ENCODE measurements at regions not wholly inside any gene's neighbourhood (a gene's known extent, or its start where the extent isn't known, plus 50 kb on each side); places are given as distances from the start of the nearest gene placed in this dataset.
"Not testable (repeated sequence)": the region's sequence is repeated elsewhere in the genome, so short reads cannot be mapped to it uniquely, and the experiment has no call there.

GRCh38 chr6:91083211-91083610, 496.3 kb upstream of the MAP3K7 start:
- no peak for DNase-seq
- Histone ChIP-seq H3K4me3 (ENCODE audit: insufficient read depth, low read depth, low read length) (no peak overlapping the region), H3K27me3 (ENCODE audit: control insufficient read depth, insufficient read depth, low read length) (no peaks in the 10 kb centered on the region), H3K36me3 (replicated peaks; ENCODE audit: control insufficient read depth, insufficient read depth, low read length) (no peaks in the 10 kb centered on the region)

- no peak for DNase-seq
- no peak overlapping the region for H3K4me3 ChIP-seq (ENCODE audit: insufficient read depth, low read depth, low read length)
- H3K36me3 ChIP-seq (replicated peaks; ENCODE audit: control insufficient read depth, insufficient read depth, low read length): no peaks in the 10 kb centered on the region
- no peaks in the 10 kb centered on the region for H3K27me3 ChIP-seq (ENCODE audit: control insufficient read depth, insufficient read depth, low read length)
Measured at GRCh38 chr6:91082311-91082832, 495.5 kb upstream of the MAP3K7 start.

GRCh38 chr6:91081452-91082067, 494.7 kb upstream of the MAP3K7 start:
- peak; percentile 15 for DNase-seq
- Histone ChIP-seq H3K4me3 (ENCODE audit: insufficient read depth, low read depth, low read length) (no peak overlapping the region), H3K27me3 (ENCODE audit: control insufficient read depth, insufficient read depth, low read length) (no peaks in the 10 kb centered on the region), H3K36me3 (replicated peaks; ENCODE audit: control insufficient read depth, insufficient read depth, low read length) (no peaks in the 10 kb centered on the region)

GRCh38 chr6:91080871-91081270, 494.0 kb upstream of the MAP3K7 start:
- Histone ChIP-seq H3K27me3 (ENCODE audit: control insufficient read depth, insufficient read depth, low read length) (no peaks in the 10 kb centered on the region), H3K36me3 (replicated peaks; ENCODE audit: control insufficient read depth, insufficient read depth, low read length) (no peaks in the 10 kb centered on the region), H3K4me3 (ENCODE audit: insufficient read depth, low read depth, low read length) (no peak overlapping the region)
- DNase-seq: no peak

GRCh38 chr6:91079969-91080368, 493.1 kb upstream of the MAP3K7 start:
- Histone ChIP-seq H3K4me3 (ENCODE audit: insufficient read depth, low read depth, low read length) (no peak overlapping the region), H3K27me3 (ENCODE audit: control insufficient read depth, insufficient read depth, low read length) (no peaks in the 10 kb centered on the region)
- DNase-seq: no peak

GRCh38 chr6:91075244-91075976, 488.5 kb upstream of the MAP3K7 start:
- Histone ChIP-seq H3K27me3 (ENCODE audit: control insufficient read depth, insufficient read depth, low read length) (no peaks in the 10 kb centered on the region), H3K36me3 (replicated peaks; ENCODE audit: control insufficient read depth, insufficient read depth, low read length) (no peaks in the 10 kb centered on the region), H3K4me3 (ENCODE audit: insufficient read depth, low read depth, low read length) (no peak overlapping the region)
- DNase-seq: no peak

More at GRCh38 chr6:91079969-91080368, 493.1 kb upstream of the MAP3K7 start:
- H3K36me3 ChIP-seq (replicated peaks; ENCODE audit: control insufficient read depth, insufficient read depth, low read length): no peaks in the 10 kb centered on the region

- H3K27me3 ChIP-seq (ENCODE audit: control insufficient read depth, insufficient read depth, low read length): no peaks in the 10 kb centered on the region
- no peak for DNase-seq
- H3K36me3 ChIP-seq (replicated peaks; ENCODE audit: control insufficient read depth, insufficient read depth, low read length): no peaks in the 10 kb centered on the region
- no peak overlapping the region for H3K4me3 ChIP-seq (ENCODE audit: insufficient read depth, low read depth, low read length)
Measured at GRCh38 chr6:91063362-91063761, 476.5 kb upstream of the MAP3K7 start.

GRCh38 chr6:91057689-91058088, 470.8 kb upstream of the MAP3K7 start:
- DNase-seq: no peak
- Histone ChIP-seq H3K36me3 (replicated peaks; ENCODE audit: control insufficient read depth, insufficient read depth, low read length) (no peaks in the 10 kb centered on the region), H3K4me3 (ENCODE audit: insufficient read depth, low read depth, low read length) (no peak overlapping the region), H3K27me3 (ENCODE audit: control insufficient read depth, insufficient read depth, low read length) (no peaks in the 10 kb centered on the region)

GRCh38 chr6:91055959-91056358, 469.1 kb upstream of the MAP3K7 start:
- DNase-seq: no peak
- no peaks in the 10 kb centered on the region for H3K36me3 ChIP-seq (replicated peaks; ENCODE audit: control insufficient read depth, insufficient read depth, low read length)
- H3K27me3 ChIP-seq (ENCODE audit: control insufficient read depth, insufficient read depth, low read length): no peaks in the 10 kb centered on the region

GRCh38 chr6:91052473-91053450, 465.9 kb upstream of the MAP3K7 start:
- not testable (repeated sequence) for H3K27me3 ChIP-seq (ENCODE audit: control insufficient read depth, insufficient read depth, low read length); DNase-seq; H3K36me3 ChIP-seq (replicated peaks; ENCODE audit: control insufficient read depth, insufficient read depth, low read length)
- H3K4me3 ChIP-seq (ENCODE audit: insufficient read depth, low read depth, low read length): peak overlapping the region; percentile 11; the same call in 1 of the 2 replicates

More at GRCh38 chr6:91055959-91056358, 469.1 kb upstream of the MAP3K7 start:
- no peak overlapping the region for H3K4me3 ChIP-seq (ENCODE audit: insufficient read depth, low read depth, low read length)

GRCh38 chr6:91045161-91045560, 458.3 kb upstream of the MAP3K7 start:
- DNase-seq: no peak
- no peaks in the 10 kb centered on the region for H3K27me3 ChIP-seq (ENCODE audit: control insufficient read depth, insufficient read depth, low read length)
- H3K4me3 ChIP-seq (ENCODE audit: insufficient read depth, low read depth, low read length): no peak overlapping the region
- no peaks in the 10 kb centered on the region for H3K36me3 ChIP-seq (replicated peaks; ENCODE audit: control insufficient read depth, insufficient read depth, low read length)

- DNase-seq: no peak
- Histone ChIP-seq H3K27me3 (ENCODE audit: control insufficient read depth, insufficient read depth, low read length) (no peaks in the 10 kb centered on the region), H3K36me3 (replicated peaks; ENCODE audit: control insufficient read depth, insufficient read depth, low read length) (no peaks in the 10 kb centered on the region), H3K4me3 (ENCODE audit: insufficient read depth, low read depth, low read length) (no peak overlapping the region)
Measured at GRCh38 chr6:91043751-91044150, 456.9 kb upstream of the MAP3K7 start.

- no peak for DNase-seq
- H3K4me3 ChIP-seq (ENCODE audit: insufficient read depth, low read depth, low read length): no peak overlapping the region
- H3K36me3 ChIP-seq (replicated peaks; ENCODE audit: control insufficient read depth, insufficient read depth, low read length): no peaks in the 10 kb centered on the region
- H3K27me3 ChIP-seq (ENCODE audit: control insufficient read depth, insufficient read depth, low read length): no peaks in the 10 kb centered on the region
Measured at GRCh38 chr6:91042656-91043055, 455.8 kb upstream of the MAP3K7 start.

GRCh38 chr6:91033964-91034363, 447.1 kb upstream of the MAP3K7 start:
- H3K36me3 ChIP-seq (replicated peaks; ENCODE audit: control insufficient read depth, insufficient read depth, low read length): no peaks in the 10 kb centered on the region
- DNase-seq: no peak
- H3K4me3 ChIP-seq (ENCODE audit: insufficient read depth, low read depth, low read length): no peak overlapping the region
- no peaks in the 10 kb centered on the region for H3K27me3 ChIP-seq (ENCODE audit: control insufficient read depth, insufficient read depth, low read length)
